NCI-H1417 (cell line): ENCODE measurements at regions not wholly inside any gene's neighbourhood (a gene's known extent, or its start where the extent isn't known, plus 50 kb on each side); places are given as distances from the start of the nearest gene placed in this dataset.

ENCODE experiments used
- DNase-seq, 3 experiments: peaks; one replicate each; lab custom pipeline; 2025; lab: John Stamatoyannopoulos, UW

- DNase-seq = peak in 1 of 3 experiments; percentile 33
These were observed 60.2 kb downstream of the PDE6H start for GRCh38 chr12:15033029-15033428.

DNA sequence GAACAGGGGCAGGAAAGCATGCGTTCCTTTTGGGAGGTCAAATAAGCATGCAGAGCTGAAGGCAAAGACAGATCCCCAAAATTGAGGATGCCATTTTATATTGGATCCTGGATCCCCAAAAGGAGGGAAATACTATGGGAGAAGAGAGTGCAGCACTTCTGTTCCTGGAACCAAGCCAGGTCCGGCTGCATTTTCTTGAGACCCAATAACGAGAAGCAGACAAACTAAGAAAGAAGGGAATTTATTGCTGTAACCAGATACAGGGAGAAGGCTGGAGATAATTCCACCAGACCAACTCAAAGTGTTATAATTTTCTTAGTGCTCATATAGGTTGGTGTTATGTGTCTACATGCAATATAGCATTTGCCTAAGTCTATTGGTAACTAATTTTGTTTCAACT lies 60.8 kb downstream of the PDE6H start:
- DNase-seq = peak in 2 of 3 experiments; percentile 3 to 44

GRCh38 chr12:15035185-15035584 lies 62.3 kb downstream of the PDE6H start:
- DNase-seq = no peak

DNA sequence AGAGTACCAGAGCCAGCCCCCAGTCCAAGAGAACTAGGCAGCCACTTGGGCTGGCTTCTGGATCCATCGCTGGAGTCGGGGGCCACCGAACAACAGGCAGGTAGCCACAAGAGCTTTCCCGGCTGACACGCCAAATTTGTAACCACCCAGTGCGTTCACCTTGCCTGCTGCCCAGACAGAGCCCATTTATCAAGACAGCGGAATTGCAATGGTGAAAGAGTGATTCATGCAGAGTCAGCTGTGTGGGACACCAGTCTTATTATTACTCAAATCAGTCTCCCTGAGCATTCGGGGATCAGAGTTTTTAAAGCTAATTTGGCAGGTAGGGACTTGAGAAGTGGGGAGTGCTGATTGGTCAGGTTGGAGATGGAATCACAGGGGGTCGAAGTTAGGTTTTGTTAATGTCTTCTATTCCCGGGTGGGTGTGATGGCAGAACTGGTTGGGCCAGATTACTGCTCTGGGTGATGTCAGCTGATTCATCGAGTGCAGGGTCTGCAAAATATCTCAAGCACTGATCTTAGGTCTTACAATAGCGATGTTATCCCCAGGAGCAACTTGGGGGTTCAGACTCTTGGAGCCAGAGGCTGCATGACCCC lies 64.3 kb downstream of the PDE6H start:
- DNase-seq = no peak

DNA sequence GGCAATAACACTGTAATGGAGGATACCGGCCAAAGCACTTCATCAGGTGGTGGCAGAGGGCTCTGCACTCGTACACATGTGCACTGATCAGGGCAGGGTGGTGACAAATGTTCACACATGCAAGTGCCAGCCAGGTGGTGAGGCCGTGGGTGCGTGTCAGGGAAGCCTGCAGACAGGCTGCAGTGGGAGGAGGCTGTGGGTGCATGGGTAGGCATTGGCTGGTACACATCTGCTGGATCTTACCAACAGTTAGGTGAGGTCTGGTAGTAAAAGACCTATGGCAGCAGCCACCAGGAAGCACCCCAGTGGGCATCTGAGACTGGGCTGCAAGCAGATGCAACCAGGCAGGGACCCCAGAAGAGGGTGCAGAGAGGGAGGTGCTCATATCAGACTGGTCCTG lies 65.3 kb downstream of the PDE6H start:
- DNase-seq = no peak

DNA sequence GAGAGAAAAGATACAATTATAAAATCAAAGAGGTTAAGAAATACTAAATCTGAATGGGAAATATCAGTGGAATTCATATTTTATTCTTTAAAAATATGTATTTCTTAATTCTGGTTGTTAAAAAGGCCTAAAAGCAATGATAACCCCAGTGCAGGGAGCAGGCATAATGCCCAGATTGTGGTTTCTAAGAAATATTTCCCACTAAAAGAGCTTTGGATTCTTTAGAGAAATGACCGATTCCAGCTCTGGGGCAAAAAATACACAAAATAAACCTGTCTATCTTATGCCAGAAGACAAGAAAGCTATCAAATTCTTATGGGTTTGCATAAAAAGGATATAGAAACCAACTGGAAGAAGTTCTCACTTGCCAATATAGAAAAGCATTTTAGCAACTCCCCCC lies 71.6 kb downstream of the PDE6H start:
- DNase-seq = no peak

- DNase-seq = no peak
These were observed 72.6 kb downstream of the PDE6H start for GRCh38 chr12:15045451-15045850.

- DNase-seq = no peak
These were observed 74.8 kb downstream of the PDE6H start for GRCh38 chr12:15047611-15048010.

DNA sequence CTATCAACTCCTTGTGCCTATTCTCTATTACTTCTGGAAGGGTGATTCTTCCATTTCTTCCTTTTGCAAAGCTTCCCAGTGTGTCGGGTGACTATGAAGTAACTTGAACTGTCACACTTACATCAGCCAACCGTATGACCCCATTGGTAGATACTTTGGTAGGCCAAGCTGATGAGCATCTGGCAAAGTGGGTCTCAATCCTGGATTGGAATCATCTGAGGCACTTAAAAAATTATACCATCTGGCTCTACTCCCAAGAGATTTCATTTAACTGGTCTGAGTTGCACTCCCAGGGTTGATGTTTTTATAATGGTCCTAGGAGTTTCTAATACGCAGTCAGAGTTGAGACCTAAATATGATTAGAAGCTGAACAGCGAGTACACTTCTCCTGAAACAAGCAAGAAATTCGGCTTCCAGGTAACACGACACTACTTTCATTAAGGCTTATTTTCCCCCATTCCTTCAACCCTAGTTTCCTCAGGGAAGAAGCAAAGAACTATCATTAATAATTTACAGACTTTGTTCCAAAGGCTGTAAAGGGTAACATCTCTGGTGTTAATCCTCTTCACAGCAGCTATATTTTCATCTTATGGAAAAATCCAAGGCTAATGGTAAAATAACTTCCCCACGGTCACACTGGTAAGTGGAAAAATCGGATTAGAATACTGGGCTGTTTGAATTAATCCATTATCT lies 76.8 kb downstream of the PDE6H start:
- no peak for DNase-seq

DNA sequence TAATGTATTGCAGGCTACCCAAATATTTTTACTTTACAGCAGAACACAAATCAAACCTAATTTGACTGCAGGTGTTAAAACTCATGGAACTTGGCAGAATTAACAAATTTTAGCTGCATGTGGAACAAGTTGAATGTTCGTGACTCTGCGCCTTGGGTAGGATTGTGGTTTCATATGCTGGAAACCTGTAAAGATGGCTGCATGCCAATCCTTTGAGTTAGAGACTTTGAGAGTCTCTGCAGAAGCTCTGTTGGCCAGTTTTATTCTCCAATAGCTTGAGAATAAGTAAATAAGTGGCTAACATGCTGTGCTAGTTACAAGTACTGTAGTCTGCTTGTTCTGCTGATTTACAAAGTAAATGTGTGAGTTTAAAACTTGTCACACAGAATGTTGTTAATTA lies 77.8 kb downstream of the PDE6H start:
- DNase-seq = no peak

GRCh38 chr12:15052691-15053090 lies 79.8 kb downstream of the PDE6H start:
- no peak for DNase-seq

DNA sequence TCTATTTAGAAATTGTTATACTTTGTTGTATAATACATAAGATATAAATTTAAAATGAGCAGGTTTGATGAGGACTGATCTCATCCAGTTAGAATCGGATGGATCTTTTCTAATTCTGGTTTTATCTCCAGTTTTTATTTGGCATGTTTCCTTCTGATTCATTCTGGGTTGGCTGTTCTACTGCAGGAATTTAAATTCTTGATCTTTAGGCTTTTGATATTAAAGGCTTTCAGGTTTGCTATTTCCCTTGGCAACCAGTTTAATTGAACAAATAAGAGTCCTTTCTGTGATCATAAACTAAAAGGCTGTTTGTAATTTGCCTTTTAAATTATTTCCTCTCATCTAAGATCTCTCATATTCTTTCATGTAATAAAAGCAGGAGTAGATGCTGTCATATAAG lies 83.4 kb downstream of the PDE6H start:
- DNase-seq = no peak
